GM12873 (cell line): ENCODE measurements at regions not wholly inside any gene's neighbourhood (a gene's known extent, or its start where the extent isn't known, plus 50 kb on each side); places are given as distances from the start of the nearest gene placed in this dataset.

Experiments used
- CTCF ChIP-seq: IDR thresholded peaks from 2 replicates; pipeline ENCODE4 v1.5.1; 2012; ENCODE audit warnings: low read depth, mild to moderate bottlenecking, moderate library complexity, low read length, control low read depth; ENCODE audit not compliant: insufficient read depth; ENCODE audit errors: missing control alignments

GRCh38 chr19:31430381-31430780 is 81.1 kb upstream of the TSHZ3 start:
- no peak for TF ChIP-seq CTCF

GRCh38 chr19:31432201-31432810 is 83.1 kb upstream of the TSHZ3 start:
- TF ChIP-seq CTCF: no peak

- no peak for TF ChIP-seq CTCF
These were observed 87.0 kb upstream of the TSHZ3 start for GRCh38 chr19:31436121-31436776.

GRCh38 chr19:31438401-31439269 is 89.4 kb upstream of the TSHZ3 start:
- TF ChIP-seq CTCF: no peak

GRCh38 chr19:31439270-31439573 is 90.0 kb upstream of the TSHZ3 start:
- TF ChIP-seq CTCF: no peak

- no peak for TF ChIP-seq CTCF
These were observed 95.7 kb upstream of the TSHZ3 start for GRCh38 chr19:31444931-31445330.

- no peak for TF ChIP-seq CTCF
These were observed 96.2 kb upstream of the TSHZ3 start for GRCh38 chr19:31445406-31445805.
